CD14-positive monocyte (primary cell): ENCODE measurements at regions not wholly inside any gene's neighbourhood (a gene's known extent, or its start where the extent isn't known, plus 50 kb on each side); places are given as distances from the start of the nearest gene placed in this dataset.

Experiments used
- DNase-seq, 3 donors: peaks; one replicate each; pipeline ENCODE4 v3.0.0-alpha.2; 2011 to 2022
- H2AFZ ChIP-seq: 2 replicates; pipeline ENCODE4 v1.6.0; 2012; ENCODE audit warnings: mild to moderate bottlenecking, low read depth, low read length, inconsistent platforms; ENCODE audit not compliant: insufficient read depth, poor library complexity, severe bottlenecking
- H3K27ac ChIP-seq, 2 donors: 1 replicate in 1 of 2; 2 replicates in 1 of 2; pipeline ENCODE4 v1.5.1; 2012 to 2013; ENCODE audit warnings: low read length in 2 of 2, control low read depth in 1 of 2, inconsistent platforms in 1 of 2, low read depth in 1 of 2, mild to moderate bottlenecking in 1 of 2
- H3K27me3 ChIP-seq, 2 donors: one replicate each; pipeline versions ENCODE4 v1.6.0 to v1.6.1; 2011 to 2013; ENCODE audit warnings: low read length in 2 of 2; ENCODE audit not compliant: control insufficient read depth in 2 of 2, insufficient read depth in 2 of 2
- H3K36me3 ChIP-seq, 2 donors: replicated peaks in 1 of 2; 1 replicate in 1 of 2; 2 replicates in 1 of 2; pipeline versions ENCODE4 v1.5.1 to v1.6.1; 2012 to 2013; ENCODE audit warnings: low read length in 2 of 2, control low read depth in 1 of 2, inconsistent platforms in 1 of 2, mild to moderate bottlenecking in 1 of 2; ENCODE audit not compliant: insufficient read depth in 2 of 2, control insufficient read depth in 1 of 2
- H3K4me1 ChIP-seq, 2 donors: 1 replicate in 1 of 2; 2 replicates in 1 of 2; pipeline versions ENCODE4 v1.5.1 to v1.6.1; 2012 to 2013; ENCODE audit warnings: low read length in 2 of 2, control low read depth in 1 of 2, inconsistent platforms in 1 of 2, mild to moderate bottlenecking in 1 of 2, moderate library complexity in 1 of 2; ENCODE audit not compliant: insufficient read depth in 2 of 2, control insufficient read depth in 1 of 2
- H3K4me2 ChIP-seq: replicated peaks from 2 replicates; pipeline ENCODE3; 2012; ENCODE audit warnings: low read length, moderate library complexity, mild to moderate bottlenecking; ENCODE audit not compliant: poor library complexity, severe bottlenecking; ENCODE audit errors: extremely low read depth
- H3K4me3 ChIP-seq, 3 experiments: fragments of 200-600 bp in 1 of 3; sonication (generic) in 1 of 3; replicated peaks in 1 of 3; 1 replicate in 2 of 3; 2 replicates in 1 of 3; pipeline ENCODE4 v1.5.1; 2011 to 2013; ENCODE audit warnings: low read length in 3 of 3, mild to moderate bottlenecking in 3 of 3, control low read depth in 2 of 3, low read depth in 2 of 3, inconsistent platforms in 1 of 3, moderate library complexity in 1 of 3
- H3K79me2 ChIP-seq: 2 replicates; pipeline ENCODE4 v1.6.0; 2012; ENCODE audit warnings: mild to moderate bottlenecking, control low read depth, inconsistent platforms, low read length, moderate library complexity; ENCODE audit not compliant: insufficient read depth
- H3K9ac ChIP-seq: 2 replicates; pipeline ENCODE4 v1.6.0; 2017; ENCODE audit warnings: low read length, mild to moderate bottlenecking; ENCODE audit not compliant: insufficient read depth, poor library complexity, severe bottlenecking
- H3K9me3 ChIP-seq, 2 donors: replicated peaks in 1 of 2; 1 replicate in 1 of 2; 2 replicates in 1 of 2; pipeline versions ENCODE4 v1.5.1 to v1.6.1; 2012 to 2013; ENCODE audit warnings: low read length in 2 of 2, control low read depth in 1 of 2; ENCODE audit not compliant: control insufficient read depth in 1 of 2, insufficient read depth in 1 of 2
- H4K20me1 ChIP-seq: 2 replicates; pipeline ENCODE4 v1.6.0; 2012; ENCODE audit warnings: mild to moderate bottlenecking, low read length, control low read depth, moderate library complexity; ENCODE audit not compliant: insufficient read depth
- H3K27ac Mint-ChIP-seq, 7 donors: one replicate each; pipeline ENCODE4 v1.8.0; 2020; ENCODE audit warnings: mild to moderate bottlenecking in 7 of 7, mixed read lengths in 7 of 7, moderate library complexity in 6 of 7, inconsistent platforms in 2 of 7
- H3K27me3 Mint-ChIP-seq, 3 donors: one replicate each; pipeline ENCODE4 v1.8.0; 2021 to 2022; ENCODE audit warnings: low read depth in 3 of 3, mild to moderate bottlenecking in 3 of 3, mixed read lengths in 3 of 3, moderate library complexity in 3 of 3, inconsistent platforms in 1 of 3
- H3K36me3 Mint-ChIP-seq, 2 donors: one replicate each; pipeline ENCODE4 v1.8.0; 2020; ENCODE audit warnings: mixed read lengths in 2 of 2, inconsistent platforms in 1 of 2, mild to moderate bottlenecking in 1 of 2
- H3K4me1 Mint-ChIP-seq: one replicate; pipeline ENCODE4 v1.8.0; 2020; ENCODE audit warnings: mild to moderate bottlenecking, mixed read lengths
- H3K4me3 Mint-ChIP-seq, 2 donors: one replicate each; pipeline ENCODE4 v1.8.0; 2020; ENCODE audit warnings: mild to moderate bottlenecking in 2 of 2, mixed read lengths in 2 of 2, moderate library complexity in 1 of 2
- H3K9me3 Mint-ChIP-seq, 7 donors: one replicate each; pipeline ENCODE4 v1.8.0; 2020 to 2022; ENCODE audit warnings: mixed read lengths in 7 of 7, mild to moderate bottlenecking in 6 of 7, moderate library complexity in 6 of 7, inconsistent platforms in 2 of 7
- WGBS: methylation state at CpG from one replicate; pipeline ENCODE4 v1.1.5; 2013; ENCODE audit warnings: missing lambda C conversion rate; ENCODE audit not compliant: insufficient coverage; 5-methylcytosine and 5-hydroxymethylcytosine counted together
- intact Hi-C, 2 donors: fragments of 100-400 bp; cut with micrococcal nuclease; formaldehyde crosslinking; loops; one replicate each; pipeline versions ENCODE4 v1.15.0 to v1.15.1; 2023
- TF ChIP-seq, protein P1 (sequence below): fragments of 200-600 bp; IDR thresholded peaks from one replicate; pipeline ENCODE4 v1.8.0; 2022; ENCODE audit warnings: antibody characterized with exemption, mild to moderate bottlenecking

- Histone ChIP-seq H3K4me3 (no peak overlapping the region), H3K27me3 (no peaks in the 10 kb centered on the region), H3K9me3 (no peaks in the 10 kb centered on the region), H3K36me3 (no peaks in the 10 kb centered on the region), H4K20me1 (no peaks in the 10 kb centered on the region), H3K9ac (no peak overlapping the region), H3K27ac (no peak overlapping the region), H3K4me1 (no peaks in the 10 kb centered on the region), H2AFZ (no peak overlapping the region), H3K79me2 (no peaks in the 10 kb centered on the region), H3K4me2 (no peak overlapping the region)
- no peak for DNase-seq
- peaks cover 2 to 9% (median 5%) of the 10 kb centered on the region in 3 donors for H3K27me3 Mint-ChIP-seq
- 100% methylated on average over 1 of the region's 11 CpGs for WGBS
- H3K4me3 Mint-ChIP-seq, result no peak overlapping the region
- no peaks in the 10 kb centered on the region for H3K36me3 Mint-ChIP-seq
- no peaks in the 10 kb centered on the region for H3K4me1 Mint-ChIP-seq
- no peak overlapping the region for H3K27ac Mint-ChIP-seq
- peaks cover 0 to 3% (median 0%) of the 10 kb centered on the region in 7 donors for H3K9me3 Mint-ChIP-seq
- intact Hi-C loops, result no loop called here
- TF ChIP-seq, protein P1, sequence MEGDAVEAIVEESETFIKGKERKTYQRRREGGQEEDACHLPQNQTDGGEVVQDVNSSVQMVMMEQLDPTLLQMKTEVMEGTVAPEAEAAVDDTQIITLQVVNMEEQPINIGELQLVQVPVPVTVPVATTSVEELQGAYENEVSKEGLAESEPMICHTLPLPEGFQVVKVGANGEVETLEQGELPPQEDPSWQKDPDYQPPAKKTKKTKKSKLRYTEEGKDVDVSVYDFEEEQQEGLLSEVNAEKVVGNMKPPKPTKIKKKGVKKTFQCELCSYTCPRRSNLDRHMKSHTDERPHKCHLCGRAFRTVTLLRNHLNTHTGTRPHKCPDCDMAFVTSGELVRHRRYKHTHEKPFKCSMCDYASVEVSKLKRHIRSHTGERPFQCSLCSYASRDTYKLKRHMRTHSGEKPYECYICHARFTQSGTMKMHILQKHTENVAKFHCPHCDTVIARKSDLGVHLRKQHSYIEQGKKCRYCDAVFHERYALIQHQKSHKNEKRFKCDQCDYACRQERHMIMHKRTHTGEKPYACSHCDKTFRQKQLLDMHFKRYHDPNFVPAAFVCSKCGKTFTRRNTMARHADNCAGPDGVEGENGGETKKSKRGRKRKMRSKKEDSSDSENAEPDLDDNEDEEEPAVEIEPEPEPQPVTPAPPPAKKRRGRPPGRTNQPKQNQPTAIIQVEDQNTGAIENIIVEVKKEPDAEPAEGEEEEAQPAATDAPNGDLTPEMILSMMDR, result no peak
These were observed 258.3 kb downstream of the FOXL1 start for GRCh38 chr16:86836503-86837129.

- no peak overlapping the region for H3K9ac ChIP-seq
- intact Hi-C loops, result no loop called here
- H3K27me3 Mint-ChIP-seq, result peaks cover 2 to 6% (median 3%) of the 10 kb centered on the region in 3 donors
- DNase-seq, result no peak
- H2AFZ ChIP-seq, result no peak overlapping the region
- H3K79me2 ChIP-seq, result no peaks in the 10 kb centered on the region
- no peak overlapping the region for H3K4me3 ChIP-seq
- no peaks in the 10 kb centered on the region for H4K20me1 ChIP-seq
- no peak overlapping the region for H3K4me3 Mint-ChIP-seq
- no peaks in the 10 kb centered on the region for H3K27me3 ChIP-seq
- 97% methylated on average over 9 of the region's 12 CpGs for WGBS
- no peak overlapping the region for H3K4me2 ChIP-seq
- TF ChIP-seq, protein P1, result no peak
- no peaks in the 10 kb centered on the region for H3K4me1 ChIP-seq
- H3K4me1 Mint-ChIP-seq, result no peaks in the 10 kb centered on the region
- H3K36me3 Mint-ChIP-seq, result no peaks in the 10 kb centered on the region
- no peak overlapping the region for H3K27ac Mint-ChIP-seq
- H3K36me3 ChIP-seq, result no peaks in the 10 kb centered on the region
- no peaks in the 10 kb centered on the region for H3K9me3 ChIP-seq
- peaks cover 0 to 5% (median 2%) of the 10 kb centered on the region in 7 donors for H3K9me3 Mint-ChIP-seq
- no peak overlapping the region for H3K27ac ChIP-seq
These were observed 265.5 kb downstream of the FOXL1 start for GRCh38 chr16:86843812-86844211.
